HepG2 (cell line): ENCODE measurements at regions not wholly inside any gene's neighbourhood (a gene's known extent, or its start where the extent isn't known, plus 50 kb on each side); places are given as distances from the start of the nearest gene placed in this dataset.

ENCODE experiments used
- BCL6 ChIP-seq: IDR thresholded peaks from 2 replicates; pipeline ENCODE4 v1.6.1; 2016; ENCODE audit warnings: missing genetic modification reagents, missing compliant biosample characterization
- CAMTA2 ChIP-seq: sonication (generic); formaldehyde crosslinking; IDR thresholded peaks from 2 replicates; pipeline ENCODE4 v1.4.0; 2020; ENCODE audit warnings: mild to moderate bottlenecking, missing genetic modification reagents, borderline replicate concordance
- ESRRA ChIP-seq: sonication (generic); formaldehyde crosslinking; IDR thresholded peaks from 2 replicates; pipeline ENCODE4 v1.5.1; 2020; ENCODE audit warnings: mild to moderate bottlenecking, low read depth, missing genetic modification reagents
- FOXK2 ChIP-seq: fragments of 450-650 bp; IDR thresholded peaks from 2 replicates; pipeline ENCODE4 v1.6.1; 2016
- HES4 ChIP-seq: sonication (generic); formaldehyde crosslinking; IDR thresholded peaks from 2 replicates; pipeline ENCODE4 v1.9.0; 2021; ENCODE audit warnings: mild to moderate bottlenecking, missing genetic modification reagents, borderline replicate concordance
- HNF4A ChIP-seq: sonication (generic); formaldehyde crosslinking; IDR thresholded peaks from 2 replicates; pipeline ENCODE4 v1.4.0; 2020; ENCODE audit warnings: missing genetic modification reagents
- JUN ChIP-seq: sonication (generic); formaldehyde crosslinking; IDR thresholded peaks from 2 replicates; pipeline ENCODE4 v1.4.0; 2020; ENCODE audit warnings: mild to moderate bottlenecking, missing genetic modification reagents
- KAT7 ChIP-seq: IDR thresholded peaks from 2 replicates; pipeline ENCODE4 v1.6.1; 2018; ENCODE audit warnings: borderline replicate concordance, missing compliant biosample characterization
- MAFK ChIP-seq, 2 experiments: IDR thresholded peaks in 1 of 2; conservative IDR thresholded peaks in 1 of 2; 2 replicates each; pipeline ENCODE4 v1.6.1; 2011; ENCODE audit warnings: improper control_type of control experiment in 2 of 2, low read length in 2 of 2
- MED1 ChIP-seq: sonication (generic); formaldehyde crosslinking; IDR thresholded peaks from 2 replicates; pipeline ENCODE4 v1.4.0; 2020; ENCODE audit warnings: missing genetic modification reagents
- MED8 ChIP-seq: sonication (generic); formaldehyde crosslinking; IDR thresholded peaks from 2 replicates; pipeline ENCODE4 v1.8.1; 2023; ENCODE audit warnings: mild to moderate bottlenecking, missing genetic modification reagents; ENCODE audit not compliant: insufficient replicate concordance
- SIX1 ChIP-seq: sonication (generic); formaldehyde crosslinking; IDR thresholded peaks from 2 replicates; pipeline ENCODE4 v1.4.0; 2020; ENCODE audit warnings: missing genetic modification reagents, borderline replicate concordance
- ZFX ChIP-seq: sonication (generic); formaldehyde crosslinking; IDR thresholded peaks from 2 replicates; pipeline ENCODE4 v1.4.0; 2020; ENCODE audit warnings: mild to moderate bottlenecking, low read depth, missing genetic modification reagents, moderate library complexity
- ZNF569 ChIP-seq: sonication (generic); formaldehyde crosslinking; IDR thresholded peaks from 2 replicates; pipeline ENCODE4 v1.5.0; 2020; ENCODE audit warnings: mild to moderate bottlenecking, missing genetic modification reagents, moderate library complexity, borderline replicate concordance
- ZNF598 ChIP-seq: sonication (generic); formaldehyde crosslinking; IDR thresholded peaks from 2 replicates; pipeline ENCODE4 v1.5.1; 2020; ENCODE audit warnings: mild to moderate bottlenecking, missing genetic modification reagents, borderline replicate concordance
- TF ChIP-seq, protein P1 (sequence below): sonication (generic); formaldehyde crosslinking; conservative IDR thresholded peaks from 2 replicates; pipeline ENCODE4 v1.8.1; 2023; ENCODE audit warnings: missing genetic modification reagents
- TF ChIP-seq, protein P2 (sequence below): IDR thresholded peaks from 2 replicates; pipeline ENCODE4 v1.6.1; 2018; ENCODE audit warnings: missing genetic modification reagents
- TF ChIP-seq, protein P3 (sequence below): sonication (generic); formaldehyde crosslinking; IDR thresholded peaks from 2 replicates; pipeline ENCODE4 v1.4.0; 2020; ENCODE audit warnings: mild to moderate bottlenecking, low read depth, missing genetic modification reagents
- TF ChIP-seq, protein P4 (sequence below): sonication (generic); formaldehyde crosslinking; IDR thresholded peaks from 2 replicates; pipeline ENCODE4 v1.5.1; 2020; ENCODE audit warnings: missing genetic modification reagents, mild to moderate bottlenecking, borderline replicate concordance
- TF ChIP-seq, protein P5 (sequence below): sonication (generic); formaldehyde crosslinking; IDR thresholded peaks from 2 replicates; pipeline ENCODE4 v1.8.1; 2023; ENCODE audit warnings: mild to moderate bottlenecking, inconsistent platforms, moderate library complexity, missing genetic modification reagents, borderline replicate concordance
- TF ChIP-seq, protein P6 (sequence below): IDR thresholded peaks from 2 replicates; pipeline ENCODE4 v1.6.1; 2016; ENCODE audit warnings: mild to moderate bottlenecking

GRCh38 chr19:46943150-46943946 is 76.3 kb upstream of the NPAS1 start (continued):
- no peak for TF ChIP-seq CAMTA2 (CRISPR knock-in tag)
- peak; percentile 37; the same call in 1 of the 2 replicates for TF ChIP-seq ZFX (CRISPR knock-in tag)
- no peak for TF ChIP-seq ZNF569 (CRISPR knock-in tag)
- peak; percentile 23; the same call in 1 of the 2 replicates for TF ChIP-seq BCL6 (CRISPR knock-in tag)
- TF ChIP-seq, protein P1, sequence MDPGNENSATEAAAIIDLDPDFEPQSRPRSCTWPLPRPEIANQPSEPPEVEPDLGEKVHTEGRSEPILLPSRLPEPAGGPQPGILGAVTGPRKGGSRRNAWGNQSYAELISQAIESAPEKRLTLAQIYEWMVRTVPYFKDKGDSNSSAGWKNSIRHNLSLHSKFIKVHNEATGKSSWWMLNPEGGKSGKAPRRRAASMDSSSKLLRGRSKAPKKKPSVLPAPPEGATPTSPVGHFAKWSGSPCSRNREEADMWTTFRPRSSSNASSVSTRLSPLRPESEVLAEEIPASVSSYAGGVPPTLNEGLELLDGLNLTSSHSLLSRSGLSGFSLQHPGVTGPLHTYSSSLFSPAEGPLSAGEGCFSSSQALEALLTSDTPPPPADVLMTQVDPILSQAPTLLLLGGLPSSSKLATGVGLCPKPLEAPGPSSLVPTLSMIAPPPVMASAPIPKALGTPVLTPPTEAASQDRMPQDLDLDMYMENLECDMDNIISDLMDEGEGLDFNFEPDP (CRISPR knock-in tag), result no peak
- TF ChIP-seq, protein P2, sequence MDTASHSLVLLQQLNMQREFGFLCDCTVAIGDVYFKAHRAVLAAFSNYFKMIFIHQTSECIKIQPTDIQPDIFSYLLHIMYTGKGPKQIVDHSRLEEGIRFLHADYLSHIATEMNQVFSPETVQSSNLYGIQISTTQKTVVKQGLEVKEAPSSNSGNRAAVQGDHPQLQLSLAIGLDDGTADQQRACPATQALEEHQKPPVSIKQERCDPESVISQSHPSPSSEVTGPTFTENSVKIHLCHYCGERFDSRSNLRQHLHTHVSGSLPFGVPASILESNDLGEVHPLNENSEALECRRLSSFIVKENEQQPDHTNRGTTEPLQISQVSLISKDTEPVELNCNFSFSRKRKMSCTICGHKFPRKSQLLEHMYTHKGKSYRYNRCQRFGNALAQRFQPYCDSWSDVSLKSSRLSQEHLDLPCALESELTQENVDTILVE (CRISPR knock-in tag), result no peak
- no peak for TF ChIP-seq JUN (CRISPR knock-in tag)
- TF ChIP-seq HES4 (CRISPR knock-in tag), result no peak
- peak; percentile 56 for TF ChIP-seq MED1 (CRISPR knock-in tag)
- TF ChIP-seq HNF4A (CRISPR knock-in tag), result peak; percentile 80
- TF ChIP-seq, protein P3, sequence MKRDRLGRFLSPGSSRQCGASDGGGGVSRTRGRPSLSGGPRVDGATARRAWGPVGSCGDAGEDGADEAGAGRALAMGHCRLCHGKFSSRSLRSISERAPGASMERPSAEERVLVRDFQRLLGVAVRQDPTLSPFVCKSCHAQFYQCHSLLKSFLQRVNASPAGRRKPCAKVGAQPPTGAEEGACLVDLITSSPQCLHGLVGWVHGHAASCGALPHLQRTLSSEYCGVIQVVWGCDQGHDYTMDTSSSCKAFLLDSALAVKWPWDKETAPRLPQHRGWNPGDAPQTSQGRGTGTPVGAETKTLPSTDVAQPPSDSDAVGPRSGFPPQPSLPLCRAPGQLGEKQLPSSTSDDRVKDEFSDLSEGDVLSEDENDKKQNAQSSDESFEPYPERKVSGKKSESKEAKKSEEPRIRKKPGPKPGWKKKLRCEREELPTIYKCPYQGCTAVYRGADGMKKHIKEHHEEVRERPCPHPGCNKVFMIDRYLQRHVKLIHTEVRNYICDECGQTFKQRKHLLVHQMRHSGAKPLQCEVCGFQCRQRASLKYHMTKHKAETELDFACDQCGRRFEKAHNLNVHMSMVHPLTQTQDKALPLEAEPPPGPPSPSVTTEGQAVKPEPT (CRISPR knock-in tag), result no peak
- peak; percentile 64 for TF ChIP-seq ESRRA (CRISPR knock-in tag)
- TF ChIP-seq, protein P4, sequence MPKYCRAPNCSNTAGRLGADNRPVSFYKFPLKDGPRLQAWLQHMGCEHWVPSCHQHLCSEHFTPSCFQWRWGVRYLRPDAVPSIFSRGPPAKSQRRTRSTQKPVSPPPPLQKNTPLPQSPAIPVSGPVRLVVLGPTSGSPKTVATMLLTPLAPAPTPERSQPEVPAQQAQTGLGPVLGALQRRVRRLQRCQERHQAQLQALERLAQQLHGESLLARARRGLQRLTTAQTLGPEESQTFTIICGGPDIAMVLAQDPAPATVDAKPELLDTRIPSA, result no peak
- TF ChIP-seq ZNF598 (CRISPR knock-in tag), result no peak
- no peak for TF ChIP-seq FOXK2
- no peak for TF ChIP-seq MAFK (conservative IDR thresholded peaks at IDR 0.05 in 1 of 2, IDR thresholded peaks at IDR 0.05 in 1 of 2; ENCODE audit: low read length in 2 of 2)
- TF ChIP-seq, protein P5, sequence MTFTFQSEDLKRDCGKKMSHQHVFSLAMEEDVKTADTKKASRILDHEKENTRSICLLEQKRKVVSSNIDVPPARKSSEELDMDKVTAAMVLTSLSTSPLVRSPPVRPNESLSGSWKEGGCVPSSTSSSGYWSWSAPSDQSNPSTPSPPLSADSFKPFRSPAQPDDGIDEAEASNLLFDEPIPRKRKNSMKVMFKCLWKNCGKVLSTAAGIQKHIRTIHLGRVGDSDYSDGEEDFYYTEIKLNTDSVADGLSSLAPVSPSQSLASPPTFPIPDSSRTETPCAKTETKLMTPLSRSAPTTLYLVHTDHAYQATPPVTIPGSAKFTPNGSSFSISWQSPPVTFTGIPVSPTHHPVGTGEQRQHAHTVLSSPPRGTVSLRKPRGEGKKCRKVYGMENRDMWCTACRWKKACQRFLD (CRISPR knock-in tag), result no peak
- TF ChIP-seq, protein P6, sequence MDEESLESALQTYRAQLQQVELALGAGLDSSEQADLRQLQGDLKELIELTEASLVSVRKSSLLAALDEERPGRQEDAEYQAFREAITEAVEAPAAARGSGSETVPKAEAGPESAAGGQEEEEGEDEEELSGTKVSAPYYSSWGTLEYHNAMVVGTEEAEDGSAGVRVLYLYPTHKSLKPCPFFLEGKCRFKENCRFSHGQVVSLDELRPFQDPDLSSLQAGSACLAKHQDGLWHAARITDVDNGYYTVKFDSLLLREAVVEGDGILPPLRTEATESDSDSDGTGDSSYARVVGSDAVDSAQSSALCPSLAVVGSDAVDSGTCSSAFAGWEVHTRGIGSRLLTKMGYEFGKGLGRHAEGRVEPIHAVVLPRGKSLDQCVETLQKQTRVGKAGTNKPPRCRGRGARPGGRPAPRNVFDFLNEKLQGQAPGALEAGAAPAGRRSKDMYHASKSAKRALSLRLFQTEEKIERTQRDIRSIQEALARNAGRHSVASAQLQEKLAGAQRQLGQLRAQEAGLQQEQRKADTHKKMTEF, result no peak
- no peak for TF ChIP-seq KAT7
- TF ChIP-seq MED8 (CRISPR knock-in tag), result no peak
- no peak for TF ChIP-seq SIX1 (CRISPR knock-in tag)
